Psoas muscle (tissue), 7 donors: ENCODE measurements at regions not wholly inside any gene's neighbourhood (a gene's known extent, or its start where the extent isn't known, plus 50 kb on each side); places are given as distances from the start of the nearest gene placed in this dataset.

Experiments
- ATAC-seq, 4 donors: fragments of 200-7000 bp; cut with Tn5 transposase; one replicate each; pipeline ENCODE4 v1.9.1; 2020; ENCODE audit warnings: moderate library complexity in 3 of 4, mild to moderate bottlenecking in 2 of 4
- DNase-seq, 2 donors: peaks; one replicate each; pipeline ENCODE4 v3.0.0-alpha.2; 2020
- H3K27ac ChIP-seq: fragments of 200-600 bp; one replicate; pipeline ENCODE4 v1.8.0; 2022
- H3K27me3 ChIP-seq, 3 donors: fragments of 200-600 bp in 1 of 3; one replicate each; pipeline versions ENCODE4 v1.6.1 to v1.8.0; 2013 to 2022; ENCODE audit warnings: low read length in 2 of 3, mild to moderate bottlenecking in 2 of 3, moderate library complexity in 1 of 3; ENCODE audit not compliant: insufficient read depth in 3 of 3
- H3K36me3 ChIP-seq, 2 donors: fragments of 200-600 bp in 1 of 2; one replicate each; pipeline versions ENCODE4 v1.6.1 to v1.8.0; 2013 to 2022; ENCODE audit warnings: low read depth in 1 of 2, mild to moderate bottlenecking in 1 of 2, moderate library complexity in 1 of 2; ENCODE audit not compliant: insufficient read depth in 1 of 2
- H3K4me1 ChIP-seq: fragments of 200-600 bp; one replicate; pipeline ENCODE4 v1.8.0; 2022
- H3K4me3 ChIP-seq: fragments of 200-600 bp; one replicate; pipeline ENCODE4 v1.8.0; 2022; ENCODE audit warnings: mild to moderate bottlenecking
- H3K9me3 ChIP-seq: fragments of 200-600 bp; one replicate; pipeline ENCODE4 v1.8.0; 2022
- WGBS, 3 donors: extraction: QIAGEN DNeasy Blood & Tissue Kit; methylation state at CpG; one replicate each; pipeline versions ENCODE4 v1.1.6 to v1.1.7; 2013; 5-methylcytosine and 5-hydroxymethylcytosine counted together
- intact Hi-C, 2 donors: fragments of 100-400 bp; cut with DNase I; formaldehyde crosslinking; loops; one replicate each; pipeline versions ENCODE4 v1.11.0 to v1.14.2; 2022
- TF ChIP-seq, protein P1 (sequence below): fragments of 200-600 bp; IDR thresholded peaks from one replicate; pipeline ENCODE4 v1.8.0; 2022; ENCODE audit warnings: antibody characterized with exemption
- donor health status: healthy with polysubstance abuse.
- donor health status: DM: no; HTN: no; CAD: no; lungs with moderate emphysema.
- donor health status: Bipolar disorder and iron deficiency.
- donor health status: healthy.
- donor health status: DM: yes; HTN: yes; CAD: no.
- donor health status: DM: no; HTN: no; CAD: no.
- donor health status: DM: yes; HTN: yes; CAD: no.

DNA sequence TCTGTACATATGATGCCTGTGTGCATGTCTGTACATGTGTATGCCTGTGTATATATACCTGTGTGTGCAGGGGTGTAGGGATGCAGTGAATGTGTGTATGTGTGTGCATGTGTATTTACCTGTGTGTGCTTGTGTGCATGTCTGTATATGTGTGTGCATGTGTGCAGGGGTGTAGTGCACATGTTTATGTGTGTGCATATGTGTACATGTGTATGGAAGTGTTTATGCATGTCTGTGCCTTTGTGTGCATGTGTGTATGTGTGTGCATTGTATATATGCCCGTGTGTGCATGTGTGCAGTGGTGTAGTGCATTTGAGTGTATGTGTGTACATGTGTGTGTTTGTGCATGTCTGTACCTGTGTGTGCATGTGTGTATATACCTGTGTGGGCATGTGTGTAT, 51.0 kb upstream of the TMEM18 start:
- Histone ChIP-seq H3K36me3 (no peaks in the 10 kb centered on the region), H3K27ac (no peak overlapping the region), H3K9me3 (no peaks in the 10 kb centered on the region), H3K4me3 (no peak overlapping the region), H3K4me1 (no peaks in the 10 kb centered on the region), H3K27me3 (peaks cover 0 to 8% (median 3%) of the 10 kb centered on the region in 3 donors)
- ATAC-seq (no peak), DNase-seq (no peak)
- TF ChIP-seq, protein P1, sequence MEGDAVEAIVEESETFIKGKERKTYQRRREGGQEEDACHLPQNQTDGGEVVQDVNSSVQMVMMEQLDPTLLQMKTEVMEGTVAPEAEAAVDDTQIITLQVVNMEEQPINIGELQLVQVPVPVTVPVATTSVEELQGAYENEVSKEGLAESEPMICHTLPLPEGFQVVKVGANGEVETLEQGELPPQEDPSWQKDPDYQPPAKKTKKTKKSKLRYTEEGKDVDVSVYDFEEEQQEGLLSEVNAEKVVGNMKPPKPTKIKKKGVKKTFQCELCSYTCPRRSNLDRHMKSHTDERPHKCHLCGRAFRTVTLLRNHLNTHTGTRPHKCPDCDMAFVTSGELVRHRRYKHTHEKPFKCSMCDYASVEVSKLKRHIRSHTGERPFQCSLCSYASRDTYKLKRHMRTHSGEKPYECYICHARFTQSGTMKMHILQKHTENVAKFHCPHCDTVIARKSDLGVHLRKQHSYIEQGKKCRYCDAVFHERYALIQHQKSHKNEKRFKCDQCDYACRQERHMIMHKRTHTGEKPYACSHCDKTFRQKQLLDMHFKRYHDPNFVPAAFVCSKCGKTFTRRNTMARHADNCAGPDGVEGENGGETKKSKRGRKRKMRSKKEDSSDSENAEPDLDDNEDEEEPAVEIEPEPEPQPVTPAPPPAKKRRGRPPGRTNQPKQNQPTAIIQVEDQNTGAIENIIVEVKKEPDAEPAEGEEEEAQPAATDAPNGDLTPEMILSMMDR = no peak
- 84 to 100% (median 89%) methylated on average over 1 of the region's 1 CpG for whole genome bisulfite sequencing, 3 donors
- intact Hi-C loops = no loop called here

DNA sequence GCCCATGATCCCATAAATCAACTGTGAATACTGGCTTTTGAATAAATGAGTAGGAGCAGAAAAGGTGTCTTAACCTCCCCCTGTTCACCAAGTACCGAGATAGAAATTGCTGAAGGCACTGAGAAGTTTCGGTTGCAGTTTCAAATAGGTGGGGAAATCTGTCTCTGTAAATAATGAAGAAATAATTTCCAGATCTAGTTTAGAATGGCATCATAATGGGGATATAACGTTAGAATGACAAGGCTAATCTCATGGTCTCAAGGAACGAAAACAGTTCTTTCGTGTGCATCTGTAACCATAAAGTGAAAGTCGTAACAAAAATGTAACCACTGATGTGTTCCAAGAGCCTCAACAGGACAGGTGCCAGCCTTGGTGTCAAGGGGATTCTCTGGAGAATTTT, 49.9 kb upstream of the TMEM18 start:
- no peak overlapping the region for H3K4me3 ChIP-seq
- TF ChIP-seq, protein P1 = no peak
- DNase-seq (no peak), ATAC-seq (no peak)
- H3K9me3 ChIP-seq = no peaks in the 10 kb centered on the region
- WGBS, 3 donors = 48 to 55% (median 48%) methylated on average over 6 of the region's 6 CpGs
- H3K4me1 ChIP-seq = no peaks in the 10 kb centered on the region
- H3K36me3 ChIP-seq = no peaks in the 10 kb centered on the region
- intact Hi-C loops = no loop called here
- no peak overlapping the region for H3K27ac ChIP-seq
- H3K27me3 ChIP-seq = peaks cover 0 to 10% (median 3%) of the 10 kb centered on the region in 3 donors
